HL-60 (cell line): ENCODE measurements at regions not wholly inside any gene's neighbourhood (a gene's known extent, or its start where the extent isn't known, plus 50 kb on each side); places are given as distances from the start of the nearest gene placed in this dataset.

Experiments used
- GABPA ChIP-seq: IDR thresholded peaks from 2 replicates; pipeline ENCODE4 v1.6.1; 2012; ENCODE audit warnings: low read depth
- POLR2AphosphoS5 ChIP-seq: IDR thresholded peaks from 2 replicates; pipeline ENCODE4 v1.6.1; 2012; ENCODE audit warnings: low read depth
- TF ChIP-seq, protein P1 (sequence below): IDR thresholded peaks from one replicate; pipeline ENCODE4 v1.5.1; 2011; ENCODE audit warnings: low read length, control low read depth, inconsistent platforms; ENCODE audit not compliant: insufficient read depth

DNA sequence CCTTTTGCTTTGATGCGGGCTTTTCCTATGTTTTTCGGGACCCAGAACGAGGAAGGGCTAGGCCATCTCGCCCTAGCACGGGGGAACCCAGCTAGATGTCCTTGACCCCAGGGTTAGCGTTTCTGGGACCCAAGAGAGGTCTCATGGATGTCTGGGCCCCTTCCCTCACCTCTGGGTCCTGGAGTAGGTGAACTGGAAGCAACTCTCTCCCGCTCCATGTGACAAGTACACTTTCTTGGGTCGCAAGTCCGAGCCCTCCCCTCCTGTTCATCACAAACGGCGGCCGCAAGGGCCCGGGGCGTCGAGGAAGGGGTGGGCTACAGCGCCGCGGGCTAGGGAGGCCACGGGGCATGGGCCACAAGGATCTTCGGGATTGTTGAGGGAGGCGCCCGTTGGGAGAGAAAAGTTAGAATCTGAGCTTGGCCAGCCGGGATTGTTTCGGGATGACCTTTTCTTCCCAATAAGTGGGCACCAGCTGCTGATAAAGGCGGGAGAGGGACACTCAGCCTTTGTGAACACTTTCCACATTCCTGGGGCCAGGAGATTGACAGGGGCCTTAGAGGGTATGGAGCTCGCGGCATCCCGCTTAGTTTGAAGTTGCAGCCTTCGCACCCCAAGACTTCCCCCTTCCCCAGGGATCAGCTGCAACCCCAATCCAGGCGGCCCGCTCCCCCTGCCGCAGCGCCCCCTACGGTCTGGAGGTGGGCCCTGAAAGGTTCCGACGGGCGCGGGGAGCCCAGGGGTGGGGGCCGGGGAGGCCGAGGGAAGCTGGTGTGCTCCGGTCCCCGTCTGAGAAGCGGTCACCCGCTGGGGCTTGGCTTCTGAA is 136.9 kb upstream of the ZIC3 start:
- TF ChIP-seq, protein P1, sequence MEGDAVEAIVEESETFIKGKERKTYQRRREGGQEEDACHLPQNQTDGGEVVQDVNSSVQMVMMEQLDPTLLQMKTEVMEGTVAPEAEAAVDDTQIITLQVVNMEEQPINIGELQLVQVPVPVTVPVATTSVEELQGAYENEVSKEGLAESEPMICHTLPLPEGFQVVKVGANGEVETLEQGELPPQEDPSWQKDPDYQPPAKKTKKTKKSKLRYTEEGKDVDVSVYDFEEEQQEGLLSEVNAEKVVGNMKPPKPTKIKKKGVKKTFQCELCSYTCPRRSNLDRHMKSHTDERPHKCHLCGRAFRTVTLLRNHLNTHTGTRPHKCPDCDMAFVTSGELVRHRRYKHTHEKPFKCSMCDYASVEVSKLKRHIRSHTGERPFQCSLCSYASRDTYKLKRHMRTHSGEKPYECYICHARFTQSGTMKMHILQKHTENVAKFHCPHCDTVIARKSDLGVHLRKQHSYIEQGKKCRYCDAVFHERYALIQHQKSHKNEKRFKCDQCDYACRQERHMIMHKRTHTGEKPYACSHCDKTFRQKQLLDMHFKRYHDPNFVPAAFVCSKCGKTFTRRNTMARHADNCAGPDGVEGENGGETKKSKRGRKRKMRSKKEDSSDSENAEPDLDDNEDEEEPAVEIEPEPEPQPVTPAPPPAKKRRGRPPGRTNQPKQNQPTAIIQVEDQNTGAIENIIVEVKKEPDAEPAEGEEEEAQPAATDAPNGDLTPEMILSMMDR, result no peak
- no peak for TF ChIP-seq GABPA
- TF ChIP-seq POLR2AphosphoS5, result no peak
